ENCODE measurements at regions not wholly inside any gene's neighbourhood (a gene's known extent, or its start where the extent isn't known, plus 50 kb on each side); places are given as distances from the start of the nearest gene placed in this dataset.

DNA sequence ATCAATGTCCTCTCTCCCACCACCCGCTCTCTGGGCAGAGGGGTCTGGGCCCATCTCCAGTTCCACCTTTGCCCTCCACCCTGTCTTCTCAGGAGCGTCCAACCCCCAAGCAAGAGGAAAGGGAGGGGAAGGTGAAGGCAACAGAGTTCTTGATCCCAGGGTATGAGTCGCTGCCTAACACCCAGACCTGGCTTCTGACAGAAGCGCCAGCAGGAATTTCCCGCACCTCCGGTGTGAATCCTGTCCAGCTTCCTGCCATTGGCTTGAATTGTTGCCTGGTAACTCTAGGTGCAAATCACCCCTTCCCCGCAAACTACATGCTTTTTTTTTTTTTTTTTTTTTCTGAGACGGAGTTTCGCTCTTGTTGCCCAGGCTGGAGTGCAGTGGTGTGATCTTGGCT, 84.2 kb upstream of the IER5L start:
- TF ChIP-seq, protein P1, sequence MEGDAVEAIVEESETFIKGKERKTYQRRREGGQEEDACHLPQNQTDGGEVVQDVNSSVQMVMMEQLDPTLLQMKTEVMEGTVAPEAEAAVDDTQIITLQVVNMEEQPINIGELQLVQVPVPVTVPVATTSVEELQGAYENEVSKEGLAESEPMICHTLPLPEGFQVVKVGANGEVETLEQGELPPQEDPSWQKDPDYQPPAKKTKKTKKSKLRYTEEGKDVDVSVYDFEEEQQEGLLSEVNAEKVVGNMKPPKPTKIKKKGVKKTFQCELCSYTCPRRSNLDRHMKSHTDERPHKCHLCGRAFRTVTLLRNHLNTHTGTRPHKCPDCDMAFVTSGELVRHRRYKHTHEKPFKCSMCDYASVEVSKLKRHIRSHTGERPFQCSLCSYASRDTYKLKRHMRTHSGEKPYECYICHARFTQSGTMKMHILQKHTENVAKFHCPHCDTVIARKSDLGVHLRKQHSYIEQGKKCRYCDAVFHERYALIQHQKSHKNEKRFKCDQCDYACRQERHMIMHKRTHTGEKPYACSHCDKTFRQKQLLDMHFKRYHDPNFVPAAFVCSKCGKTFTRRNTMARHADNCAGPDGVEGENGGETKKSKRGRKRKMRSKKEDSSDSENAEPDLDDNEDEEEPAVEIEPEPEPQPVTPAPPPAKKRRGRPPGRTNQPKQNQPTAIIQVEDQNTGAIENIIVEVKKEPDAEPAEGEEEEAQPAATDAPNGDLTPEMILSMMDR (IDR thresholded peaks at IDR 0.05), result no peak
- TF ChIP-seq POLR2A (IDR thresholded peaks at IDR 0.05), result no peak
- TF ChIP-seq EP300 (IDR thresholded peaks at IDR 0.05), result no peak
- no peak for TF ChIP-seq POLR2AphosphoS5 (IDR thresholded peaks at IDR 0.05)
